K562 (cell line): ENCODE measurements at regions not wholly inside any gene's neighbourhood (a gene's known extent, or its start where the extent isn't known, plus 50 kb on each side); places are given as distances from the start of the nearest gene placed in this dataset.

Experiments
- ATAC-seq: fragments of 200-7000 bp; cut with Tn5 transposase; 3 replicates; pipeline ENCODE4 v1.9.1; 2020; ENCODE audit warnings: moderate library complexity
- BruUV-seq: library from RNA; stranded (reverse); fragments of 400-500 nt; replicated peaks from 2 replicates; lab custom pipeline; 2021; lab: Mats Ljungman, UMichigan
- CTCF ChIA-PET: fragments of 300-600 bp; formaldehyde crosslinking; extraction: SDS; loops from one replicate; lab custom pipeline; 2021; ENCODE audit warnings: low intra/inter-chr PET ratio; lab: Yijun Ruan, JAX
- POLR2A ChIA-PET: fragments of 300-600, 350-650 bp; sonication (Branson Sonifier 250); formaldehyde crosslinking; extraction: SDS; loops from one replicate; lab custom pipeline; 2021; ENCODE audit warnings: antibody characterized with exemption, inconsistent platforms; lab: Yijun Ruan, JAX
- DNase-seq, 4 experiments: peaks; one replicate each; pipeline versions ENCODE4 v3.0.0 to v3.0.0-alpha.2; 2011 to 2018; ENCODE audit warnings: low spot score in 3 of 4, mixed read lengths in 3 of 4; ENCODE audit errors: extremely low read depth in 1 of 4
- FAIRE-seq: peaks from 2 replicates; lab custom pipeline; 2011; peaks lifted over from hg19 to GRCh38; lab: Jason Lieb, UNC
- H2AFZ ChIP-seq: 2 replicates; pipeline ENCODE4 v1.6.0; 2011; ENCODE audit warnings: low read depth, low read length, control low read depth, inconsistent platforms
- H3K27ac ChIP-seq: fragments of 200-600 bp; 3 replicates; pipeline ENCODE4 v1.8.0; 2011; ENCODE audit warnings: low read depth, mild to moderate bottlenecking, control low read depth, inconsistent platforms, low read length, moderate library complexity, mixed read lengths; ENCODE audit errors: extremely low read depth
- H3K27me3 ChIP-seq, 2 experiments: fragments of 300-600 bp in 1 of 2; 2 replicates in 1 of 2; 3 replicates in 1 of 2; pipeline versions ENCODE4 v1.6.0 to v1.8.0; 2011; ENCODE audit warnings: inconsistent platforms in 2 of 2, low read length in 2 of 2, mild to moderate bottlenecking in 1 of 2, mixed read lengths in 1 of 2, moderate library complexity in 1 of 2; ENCODE audit not compliant: control insufficient read depth in 2 of 2, insufficient read depth in 2 of 2
- H3K36me3 ChIP-seq: fragments of 300-600 bp; 3 replicates; pipeline ENCODE4 v1.8.0; 2011; ENCODE audit warnings: mild to moderate bottlenecking, low read length, inconsistent platforms; ENCODE audit not compliant: control insufficient read depth, insufficient read depth
- H3K4me1 ChIP-seq, 2 experiments: fragments of 200-600 bp in 1 of 2; replicated peaks in 1 of 2; 2 replicates in 1 of 2; 3 replicates in 1 of 2; pipeline versions ENCODE4 v1.5.1 to v1.8.0; 2011; ENCODE audit warnings: inconsistent platforms in 2 of 2, low read length in 2 of 2, mild to moderate bottlenecking in 1 of 2, mixed read lengths in 1 of 2, moderate library complexity in 1 of 2; ENCODE audit not compliant: control insufficient read depth in 2 of 2, insufficient read depth in 2 of 2
- H3K4me2 ChIP-seq: 2 replicates; pipeline ENCODE4 v1.6.1; 2011; ENCODE audit warnings: low read length, control low read depth, inconsistent platforms, mixed read lengths; ENCODE audit not compliant: insufficient read depth
- H3K4me3 ChIP-seq: fragments of 200-600 bp; sonication (generic), shearing (Covaris generic); 2 replicates; pipeline ENCODE4 v1.5.1; 2016; ENCODE audit warnings: control low read depth, inconsistent platforms
- H3K79me2 ChIP-seq: fragments of 200-600 bp; 3 replicates; pipeline ENCODE4 v1.8.0; 2011; ENCODE audit warnings: low read length, inconsistent platforms; ENCODE audit not compliant: control insufficient read depth, insufficient read depth
- H3K9ac ChIP-seq, 2 experiments: 2 replicates each; pipeline versions ENCODE4 v1.6.0 to v1.6.1; 2011; ENCODE audit warnings: low read depth in 2 of 2, low read length in 2 of 2, control low read depth in 1 of 2, inconsistent platforms in 1 of 2, mild to moderate bottlenecking in 1 of 2, mixed read lengths in 1 of 2; ENCODE audit not compliant: insufficient read depth in 1 of 2
- H3K9me1 ChIP-seq: one replicate; pipeline ENCODE4 v1.6.0; 2011; ENCODE audit warnings: inconsistent platforms, mild to moderate bottlenecking, low read length, moderate library complexity; ENCODE audit not compliant: control insufficient read depth, insufficient read depth
- H3K9me3 ChIP-seq: replicated peaks from 2 replicates; pipeline ENCODE4 v1.5.1; 2011; ENCODE audit warnings: low read depth, low read length, inconsistent platforms; ENCODE audit not compliant: control insufficient read depth, insufficient read depth
- H4K20me1 ChIP-seq: replicated peaks from 2 replicates; pipeline ENCODE4 v1.6.1; 2011; ENCODE audit warnings: low read length, inconsistent platforms, mixed read lengths; ENCODE audit not compliant: control insufficient read depth, insufficient read depth
- ARID1B ChIP-seq: fragments of 450-650 bp; IDR thresholded peaks from 2 replicates; pipeline ENCODE4 v1.6.1; 2016; ENCODE audit warnings: antibody characterized with exemption, mild to moderate bottlenecking, inconsistent platforms
- CBX8 ChIP-seq: fragments of 200-600 bp; sonication (generic); IDR thresholded peaks from 2 replicates; pipeline ENCODE4 v1.6.1; 2012; ENCODE audit warnings: borderline replicate concordance, mixed run types, low read depth, mild to moderate bottlenecking, moderate library complexity, mixed read lengths, low read length, control low read depth, inconsistent platforms; ENCODE audit not compliant: poor library complexity, severe bottlenecking; ENCODE audit errors: extremely low read depth
- COPS2 ChIP-seq: fragments of 450-650 bp; conservative IDR thresholded peaks from 2 replicates; pipeline ENCODE4 v1.6.1; 2016; ENCODE audit warnings: mild to moderate bottlenecking, moderate library complexity
- CREB1 ChIP-seq, 2 experiments: sonication (generic) in 1 of 2; formaldehyde crosslinking in 1 of 2; IDR thresholded peaks; 2 replicates each; pipeline versions ENCODE4 v1.6.1 to v1.8.0; 2012 to 2022; ENCODE audit warnings: inconsistent platforms in 1 of 2, mild to moderate bottlenecking in 1 of 2, missing genetic modification reagents in 1 of 2, moderate library complexity in 1 of 2
- DDX20 ChIP-seq: fragments of 450-650 bp; IDR thresholded peaks from 2 replicates; pipeline ENCODE4 v1.6.1; 2016; ENCODE audit warnings: missing genetic modification characterization, low read depth, mild to moderate bottlenecking, missing compliant biosample characterization, moderate library complexity
- EHMT2 ChIP-seq: fragments of 450-650 bp; IDR thresholded peaks from 2 replicates; pipeline ENCODE4 v1.6.1; 2018; ENCODE audit warnings: antibody characterized with exemption
- ELK3 ChIP-seq: fragments of 450-650 bp; formaldehyde crosslinking; IDR thresholded peaks from 2 replicates; pipeline ENCODE4 v1.4.0; 2020; ENCODE audit warnings: mild to moderate bottlenecking
- FOS ChIP-seq: IDR thresholded peaks from 3 replicates; pipeline ENCODE4 v1.6.1; 2011; ENCODE audit not compliant: insufficient read length; ENCODE audit errors: extremely low read depth
- FOXA3 ChIP-seq, 2 experiments: fragments of 450-650 bp in 1 of 2; sonication (generic) in 1 of 2; formaldehyde crosslinking; IDR thresholded peaks in 1 of 2; conservative IDR thresholded peaks in 1 of 2; 2 replicates each; pipeline versions ENCODE4 v1.4.0 to v1.8.0; 2020 to 2022; ENCODE audit warnings: mild to moderate bottlenecking in 2 of 2, missing genetic modification reagents in 1 of 2
- HNRNPK ChIP-seq: fragments of 200-400 bp; formaldehyde crosslinking; IDR thresholded peaks from one replicate; pipeline ENCODE4 v1.6.1; 2018; ENCODE audit warnings: mild to moderate bottlenecking, low read depth, low read length; ENCODE audit not compliant: poor library complexity, severe bottlenecking
- KLF1 ChIP-seq: fragments of 450-650 bp; IDR thresholded peaks from 2 replicates; pipeline ENCODE4 v1.6.1; 2016; ENCODE audit warnings: missing genetic modification characterization, missing compliant biosample characterization
- MAFK ChIP-seq: IDR thresholded peaks from 2 replicates; pipeline ENCODE4 v1.6.1; 2011; ENCODE audit warnings: low read length, improper control_type of control experiment
- OTX1 ChIP-seq: fragments of 450-650 bp; formaldehyde crosslinking; IDR thresholded peaks from 2 replicates; pipeline ENCODE4 v1.4.0; 2022; ENCODE audit warnings: mild to moderate bottlenecking
- POU5F1 ChIP-seq: fragments of 150-350 bp; IDR thresholded peaks from 2 replicates; pipeline ENCODE4 v1.6.1; 2014; ENCODE audit warnings: borderline replicate concordance, low read length, low read depth, mild to moderate bottlenecking; ENCODE audit not compliant: partially characterized antibody
- RAD51 ChIP-seq: fragments of 450-650 bp; IDR thresholded peaks from 2 replicates; pipeline ENCODE4 v1.7.1; 2016; ENCODE audit warnings: low read depth, mild to moderate bottlenecking, borderline replicate concordance
- RBM14 ChIP-seq: fragments of 200-400 bp; formaldehyde crosslinking; IDR thresholded peaks from 2 replicates; pipeline ENCODE4 v1.6.1; 2018; ENCODE audit warnings: low read depth, mild to moderate bottlenecking, low read length, moderate library complexity, borderline replicate concordance; ENCODE audit not compliant: insufficient read depth
- SMARCA4 ChIP-seq: fragments of 450-650 bp; IDR thresholded peaks from 2 replicates; pipeline ENCODE4 v1.6.1; 2016
- TAF7 ChIP-seq: fragments of 450-650 bp; IDR thresholded peaks from 2 replicates; pipeline ENCODE4 v1.6.1; 2016; ENCODE audit warnings: missing genetic modification characterization, missing compliant biosample characterization
- ZKSCAN8 ChIP-seq: fragments of 200-800 bp; sonication (Bioruptor generic); IDR thresholded peaks from 2 replicates; pipeline ENCODE4 v1.6.1; 2016; ENCODE audit warnings: missing genetic modification characterization, missing compliant biosample characterization
- WGBS: fragments of 100-300 bp; shearing (Covaris generic); methylation state at CpG from one replicate; pipeline ENCODE4 v1.1.6; 2016; ENCODE audit warnings: low coverage, mixed read lengths; ENCODE audit not compliant: insufficient coverage; ENCODE audit errors: missing lambda C conversion rate; 5-methylcytosine and 5-hydroxymethylcytosine counted together
- in situ Hi-C: fragments of 300-500 bp; cut with MboI; formaldehyde crosslinking; loops from 4 replicates; pipeline ENCODE4 v1.15.0; 2018; ENCODE audit warnings: inconsistent platforms, mixed read lengths
- intact Hi-C: fragments of 100-400 bp; cut with micrococcal nuclease; formaldehyde crosslinking; loops from 2 replicates; pipeline ENCODE4 v1.14.2; 2022

DNA sequence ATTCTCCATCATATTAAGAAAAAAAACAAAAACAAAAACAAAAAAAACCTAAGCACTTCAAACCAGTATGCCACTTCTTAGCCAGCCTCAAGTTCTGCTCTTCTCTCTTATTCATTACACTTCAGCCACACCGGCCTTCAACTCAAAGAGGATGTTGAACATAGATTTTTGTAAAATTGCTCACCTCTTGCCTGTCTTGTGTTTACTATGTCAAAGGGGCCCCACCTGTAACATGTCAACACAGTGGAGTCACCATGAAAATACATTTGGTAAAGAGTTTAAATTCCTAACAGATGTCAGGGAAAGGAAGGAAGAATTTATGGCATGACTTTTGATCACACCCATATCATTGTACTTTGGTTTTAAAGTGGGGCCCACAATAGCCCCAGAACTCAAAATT is 121.1 kb upstream of the GHR start:
- intact Hi-C loops = no loop called here
- H3K9me1 ChIP-seq = no peaks in the 10 kb centered on the region
- H3K79me2 ChIP-seq = no peaks in the 10 kb centered on the region
- no peak overlapping the region for H3K9ac ChIP-seq
- no peak overlapping the region for H2AFZ ChIP-seq
- H4K20me1 ChIP-seq = no peaks in the 10 kb centered on the region
- H3K36me3 ChIP-seq = no peaks in the 10 kb centered on the region
- BruUV-seq = no TSS peak
- no peak overlapping the region for H3K4me2 ChIP-seq
- CTCF ChIA-PET = no interaction called here
- no peaks in the 10 kb centered on the region for H3K27me3 ChIP-seq
- DNase-seq (no peak), FAIRE-seq (no peak), ATAC-seq (no peak)
- no peak for TF ChIP-seq SMARCA4
- TF ChIP-seq CREB1 (IDR thresholded peaks at IDR 0.05) = no peak
- no peak for TF ChIP-seq CREB1 (CRISPR knock-in tag; IDR thresholded peaks at IDR 0.05)
- TF ChIP-seq CBX8 = no peak
- no peak for TF ChIP-seq POU5F1
- no peak for TF ChIP-seq FOXA3 (CRISPR knock-in tag; conservative IDR thresholded peaks at IDR 0.05 in 1 of 2, IDR thresholded peaks at IDR 0.05 in 1 of 2)
- no peak for TF ChIP-seq HNRNPK
- no peak for TF ChIP-seq COPS2
- TF ChIP-seq RBM14 = no peak
- no peak for TF ChIP-seq ZKSCAN8 (CRISPR knock-in tag)
- no peak for TF ChIP-seq RAD51
- no peak for TF ChIP-seq ELK3 (CRISPR knock-in tag)
- no peak for TF ChIP-seq FOS
- no peak for TF ChIP-seq EHMT2
- TF ChIP-seq KLF1 (tag) = no peak
- TF ChIP-seq TAF7 = no peak
- no peak for TF ChIP-seq ARID1B
- TF ChIP-seq OTX1 (CRISPR knock-in tag) = no peak
- no peak for TF ChIP-seq DDX20 (tag)
- TF ChIP-seq MAFK = no peak
- 0% methylated on average over 1 of the region's 1 CpG for WGBS
- H3K4me1 ChIP-seq = no peaks in the 10 kb centered on the region
- H3K9me3 ChIP-seq = no peaks in the 10 kb centered on the region; the same call in 1 of the 2 replicates
- POLR2A ChIA-PET = no interaction called here
- H3K27ac ChIP-seq = no peak overlapping the region
- no peak overlapping the region for H3K4me3 ChIP-seq
- in situ Hi-C loops = no loop called here
